ENCODE measurements at regions not wholly inside any gene's neighbourhood (a gene's known extent, or its start where the extent isn't known, plus 50 kb on each side); places are given as distances from the start of the nearest gene placed in this dataset.

GRCh38 chr2:188096910-188097309 is 194.8 kb upstream of the GULP1 start:
- TF ChIP-seq CTCF (IDR thresholded peaks at IDR 0.05): no peak
- TF ChIP-seq POLR2AphosphoS5 (IDR thresholded peaks at IDR 0.05): no peak

Measured in stomach (tissue), 4 donors.